Astrocyte (in vitro differentiated cells and primary cell): ENCODE measurements at regions not wholly inside any gene's neighbourhood (a gene's known extent, or its start where the extent isn't known, plus 50 kb on each side); places are given as distances from the start of the nearest gene placed in this dataset.

ENCODE experiments used
- EZH2 ChIP-seq: IDR thresholded peaks from 2 replicates; pipeline ENCODE4 v1.6.1; 2012; ENCODE audit warnings: mild to moderate bottlenecking, low read length, inconsistent platforms; ENCODE audit not compliant: insufficient read depth
- TF ChIP-seq, protein P1 (sequence below): IDR thresholded peaks from 2 replicates; pipeline ENCODE4 v1.5.1; 2011; ENCODE audit warnings: low read depth, mild to moderate bottlenecking, inconsistent platforms, low read length, moderate library complexity; ENCODE audit not compliant: insufficient read depth

DNA sequence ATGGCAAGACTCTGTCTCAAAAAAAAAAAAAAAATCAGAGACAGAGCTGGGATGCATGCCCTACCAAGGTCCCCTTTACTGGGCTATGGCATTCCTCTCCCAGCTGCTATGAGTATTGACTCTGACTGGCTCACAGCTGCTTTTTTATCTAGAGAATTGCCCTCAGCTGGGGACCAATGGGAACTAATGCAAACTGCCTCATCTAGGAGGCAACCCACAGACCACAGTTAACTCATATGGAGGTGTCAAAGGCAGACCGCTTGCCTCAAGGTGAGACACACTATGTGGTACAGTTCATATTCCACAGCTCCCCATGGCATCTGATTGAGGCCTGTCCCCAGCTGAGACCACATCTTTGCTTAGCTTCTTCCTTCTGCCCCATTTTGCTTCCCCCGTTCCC, 183.5 kb upstream of the EOMES start:
- TF ChIP-seq, protein P1, sequence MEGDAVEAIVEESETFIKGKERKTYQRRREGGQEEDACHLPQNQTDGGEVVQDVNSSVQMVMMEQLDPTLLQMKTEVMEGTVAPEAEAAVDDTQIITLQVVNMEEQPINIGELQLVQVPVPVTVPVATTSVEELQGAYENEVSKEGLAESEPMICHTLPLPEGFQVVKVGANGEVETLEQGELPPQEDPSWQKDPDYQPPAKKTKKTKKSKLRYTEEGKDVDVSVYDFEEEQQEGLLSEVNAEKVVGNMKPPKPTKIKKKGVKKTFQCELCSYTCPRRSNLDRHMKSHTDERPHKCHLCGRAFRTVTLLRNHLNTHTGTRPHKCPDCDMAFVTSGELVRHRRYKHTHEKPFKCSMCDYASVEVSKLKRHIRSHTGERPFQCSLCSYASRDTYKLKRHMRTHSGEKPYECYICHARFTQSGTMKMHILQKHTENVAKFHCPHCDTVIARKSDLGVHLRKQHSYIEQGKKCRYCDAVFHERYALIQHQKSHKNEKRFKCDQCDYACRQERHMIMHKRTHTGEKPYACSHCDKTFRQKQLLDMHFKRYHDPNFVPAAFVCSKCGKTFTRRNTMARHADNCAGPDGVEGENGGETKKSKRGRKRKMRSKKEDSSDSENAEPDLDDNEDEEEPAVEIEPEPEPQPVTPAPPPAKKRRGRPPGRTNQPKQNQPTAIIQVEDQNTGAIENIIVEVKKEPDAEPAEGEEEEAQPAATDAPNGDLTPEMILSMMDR = no peak
- no peak for TF ChIP-seq EZH2
